SH-SY5Y (cell line): ENCODE measurements at regions not wholly inside any gene's neighbourhood (a gene's known extent, or its start where the extent isn't known, plus 50 kb on each side); places are given as distances from the start of the nearest gene placed in this dataset.

Source experiments
- GATA2 ChIP-seq: IDR thresholded peaks from 2 replicates; pipeline ENCODE4 v1.6.1; 2011; ENCODE audit warnings: mild to moderate bottlenecking, low read depth, low read length
- GATA3 ChIP-seq: IDR thresholded peaks from 2 replicates; pipeline ENCODE4 v1.6.1; 2011; ENCODE audit warnings: low read depth, mild to moderate bottlenecking, low read length, moderate library complexity

DNA sequence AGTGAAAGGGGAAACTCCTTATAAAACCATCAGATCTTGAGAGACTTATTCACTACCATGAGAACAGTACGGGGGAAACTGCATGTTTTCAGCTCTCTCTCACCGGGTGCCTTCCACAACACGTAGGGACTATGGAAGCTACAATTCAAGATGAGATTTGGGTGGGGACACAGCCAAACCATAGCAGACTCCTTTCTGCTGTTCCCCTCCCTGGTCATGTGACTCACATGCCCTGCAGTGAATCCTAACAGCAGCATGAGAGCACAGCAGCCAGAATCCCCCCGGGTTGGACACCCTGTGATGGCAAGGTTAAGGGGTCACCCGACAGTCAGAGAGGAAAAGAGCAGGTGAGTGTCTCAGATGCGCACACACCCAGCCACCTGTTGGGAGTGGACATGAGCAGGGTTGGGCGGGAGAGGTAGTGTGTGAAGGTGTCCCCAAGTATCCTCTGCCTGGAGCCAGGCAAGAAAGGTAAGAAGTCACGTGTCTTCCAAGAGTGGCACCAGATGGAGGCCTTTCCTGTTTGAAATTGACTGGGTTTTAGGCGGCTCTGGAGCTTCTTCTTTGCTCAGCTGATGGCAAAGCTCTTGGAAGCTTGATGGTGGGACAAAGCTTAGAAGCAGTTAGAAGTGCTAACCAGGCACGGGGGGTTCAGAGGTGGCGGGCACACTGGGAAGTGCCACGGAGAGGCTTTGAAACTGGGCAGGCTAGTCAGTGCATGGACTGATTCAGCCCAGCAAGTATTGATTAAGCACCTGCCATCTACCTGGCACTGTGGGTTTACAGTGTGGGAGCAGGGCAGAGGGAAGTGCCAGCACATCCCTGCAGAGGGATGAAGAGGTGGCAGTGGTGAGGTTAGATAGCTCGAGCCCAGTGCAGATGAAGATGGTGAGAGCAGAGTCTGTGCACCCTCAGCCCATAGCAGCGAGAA, 68.7 kb downstream of the RHOB start:
- TF ChIP-seq GATA2, result no peak
- TF ChIP-seq GATA3, result no peak
